Left ventricle myocardium inferior (tissue), 1 donor: ENCODE measurements at regions not wholly inside any gene's neighbourhood (a gene's known extent, or its start where the extent isn't known, plus 50 kb on each side); places are given as distances from the start of the nearest gene placed in this dataset.

Experiments used
- DNase-seq: peaks from one replicate; pipeline ENCODE4 v3.0.0-alpha.2; 2020
- H3K27ac ChIP-seq: fragments of 200-600 bp; replicated peaks from 2 replicates; pipeline ENCODE4 v1.8.0; 2021
- H3K27me3 ChIP-seq: fragments of 200-600 bp; 2 replicates; pipeline ENCODE4 v1.8.0; 2021; ENCODE audit warnings: low read depth
- H3K36me3 ChIP-seq: fragments of 200-600 bp; 2 replicates; pipeline ENCODE4 v1.8.0; 2021
- H3K4me1 ChIP-seq: fragments of 200-600 bp; 2 replicates; pipeline ENCODE4 v1.8.0; 2021
- H3K4me3 ChIP-seq: fragments of 200-600 bp; 2 replicates; pipeline ENCODE4 v1.8.0; 2021; ENCODE audit warnings: mild to moderate bottlenecking, moderate library complexity
- H3K9me3 ChIP-seq: fragments of 200-600 bp; replicated peaks from 2 replicates; pipeline ENCODE4 v1.8.0; 2021
- intact Hi-C: fragments of 100-400 bp; cut with micrococcal nuclease; formaldehyde crosslinking; loops from one replicate; pipeline ENCODE4 v1.11.0; 2022
- TF ChIP-seq, protein P1 (sequence below): fragments of 200-600 bp; IDR thresholded peaks from 2 replicates; pipeline ENCODE4 v1.8.0; 2021; ENCODE audit warnings: antibody characterized with exemption, mild to moderate bottlenecking, borderline replicate concordance
- donor health status: DM: no; HTN: yes; CAD: no; lungs with severe emphysema.

DNA sequence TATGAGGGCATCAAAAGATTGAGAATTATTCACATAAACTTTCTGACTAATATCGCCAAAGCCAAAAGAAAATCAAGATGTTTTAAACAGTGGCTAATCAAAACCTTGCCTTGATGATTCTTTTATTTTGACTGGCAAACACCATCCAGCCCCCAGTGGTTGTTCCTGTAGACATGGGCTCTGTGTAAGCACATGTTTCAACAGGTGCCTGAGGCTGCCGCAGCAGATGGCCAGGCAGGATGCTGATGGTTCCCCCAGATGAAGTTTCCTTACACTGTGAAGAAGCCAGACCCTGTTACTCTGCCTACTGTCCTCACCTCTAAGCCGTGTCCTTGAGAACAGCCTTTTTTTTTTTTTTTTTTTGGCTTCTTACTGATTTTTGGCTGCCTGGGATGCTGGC, 146.5 kb downstream of the RAB11FIP2 start:
- no peaks in the 10 kb centered on the region for H3K4me1 ChIP-seq
- H3K27me3 ChIP-seq: peaks cover 68% of the 10 kb centered on the region
- H3K36me3 ChIP-seq: no peaks in the 10 kb centered on the region
- H3K9me3 ChIP-seq: no peaks in the 10 kb centered on the region
- H3K4me3 ChIP-seq: no peak overlapping the region
- DNase-seq: no peak
- H3K27ac ChIP-seq: no peak overlapping the region
- TF ChIP-seq, protein P1, sequence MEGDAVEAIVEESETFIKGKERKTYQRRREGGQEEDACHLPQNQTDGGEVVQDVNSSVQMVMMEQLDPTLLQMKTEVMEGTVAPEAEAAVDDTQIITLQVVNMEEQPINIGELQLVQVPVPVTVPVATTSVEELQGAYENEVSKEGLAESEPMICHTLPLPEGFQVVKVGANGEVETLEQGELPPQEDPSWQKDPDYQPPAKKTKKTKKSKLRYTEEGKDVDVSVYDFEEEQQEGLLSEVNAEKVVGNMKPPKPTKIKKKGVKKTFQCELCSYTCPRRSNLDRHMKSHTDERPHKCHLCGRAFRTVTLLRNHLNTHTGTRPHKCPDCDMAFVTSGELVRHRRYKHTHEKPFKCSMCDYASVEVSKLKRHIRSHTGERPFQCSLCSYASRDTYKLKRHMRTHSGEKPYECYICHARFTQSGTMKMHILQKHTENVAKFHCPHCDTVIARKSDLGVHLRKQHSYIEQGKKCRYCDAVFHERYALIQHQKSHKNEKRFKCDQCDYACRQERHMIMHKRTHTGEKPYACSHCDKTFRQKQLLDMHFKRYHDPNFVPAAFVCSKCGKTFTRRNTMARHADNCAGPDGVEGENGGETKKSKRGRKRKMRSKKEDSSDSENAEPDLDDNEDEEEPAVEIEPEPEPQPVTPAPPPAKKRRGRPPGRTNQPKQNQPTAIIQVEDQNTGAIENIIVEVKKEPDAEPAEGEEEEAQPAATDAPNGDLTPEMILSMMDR: no peak
- intact Hi-C loops: no loop called here

DNA sequence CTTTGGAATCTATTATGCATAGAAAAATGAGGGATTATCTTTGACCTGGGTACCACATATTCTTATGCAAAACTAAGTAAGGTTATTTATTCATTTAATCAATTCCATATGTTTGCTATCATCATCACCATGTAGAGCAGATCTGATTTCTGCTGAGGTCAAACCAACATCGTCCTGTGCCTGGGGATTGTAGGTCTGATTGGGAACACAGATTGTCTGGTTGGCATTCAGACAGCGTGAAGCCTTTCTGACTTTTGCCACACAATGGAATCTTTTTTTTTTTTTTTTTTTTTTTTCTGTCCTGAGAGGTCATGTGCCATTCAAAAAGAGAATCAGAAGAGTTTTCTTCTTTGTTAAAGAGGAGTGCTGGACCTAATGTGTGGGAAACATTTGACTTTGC, 142.9 kb downstream of the RAB11FIP2 start:
- Histone ChIP-seq H3K27ac (no peak overlapping the region), H3K4me1 (no peaks in the 10 kb centered on the region), H3K9me3 (no peaks in the 10 kb centered on the region), H3K27me3 (peaks cover 58% of the 10 kb centered on the region), H3K36me3 (no peaks in the 10 kb centered on the region), H3K4me3 (no peak overlapping the region)
- no peak for DNase-seq
- intact Hi-C loops: no loop called here
- TF ChIP-seq, protein P1: no peak

DNA sequence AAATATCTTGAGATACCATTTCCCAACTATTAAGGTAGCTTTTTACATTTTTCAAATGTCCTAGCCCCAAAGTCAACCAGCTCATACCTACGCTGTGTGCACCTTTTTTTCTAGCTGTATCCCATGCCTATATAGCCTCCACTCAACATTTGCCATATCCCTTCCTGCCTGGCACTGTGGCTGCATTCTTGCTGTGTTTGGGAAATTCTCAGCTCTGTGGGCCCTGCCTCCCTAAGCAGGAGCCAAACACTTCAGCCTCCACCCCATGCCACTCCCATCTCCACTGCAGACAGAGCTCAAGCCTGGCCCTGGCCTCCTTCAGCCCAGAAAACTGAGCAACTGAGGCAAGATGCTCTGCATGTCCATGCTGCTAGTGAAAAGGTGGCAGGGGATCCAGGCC, 141.3 kb downstream of the RAB11FIP2 start:
- no peaks in the 10 kb centered on the region for H3K9me3 ChIP-seq
- H3K27ac ChIP-seq: no peak overlapping the region
- peaks cover 46% of the 10 kb centered on the region for H3K27me3 ChIP-seq
- no peaks in the 10 kb centered on the region for H3K4me1 ChIP-seq
- H3K4me3 ChIP-seq: no peak overlapping the region
- intact Hi-C loops: no loop called here
- no peak for DNase-seq
- H3K36me3 ChIP-seq: no peaks in the 10 kb centered on the region
- TF ChIP-seq, protein P1: no peak

DNA sequence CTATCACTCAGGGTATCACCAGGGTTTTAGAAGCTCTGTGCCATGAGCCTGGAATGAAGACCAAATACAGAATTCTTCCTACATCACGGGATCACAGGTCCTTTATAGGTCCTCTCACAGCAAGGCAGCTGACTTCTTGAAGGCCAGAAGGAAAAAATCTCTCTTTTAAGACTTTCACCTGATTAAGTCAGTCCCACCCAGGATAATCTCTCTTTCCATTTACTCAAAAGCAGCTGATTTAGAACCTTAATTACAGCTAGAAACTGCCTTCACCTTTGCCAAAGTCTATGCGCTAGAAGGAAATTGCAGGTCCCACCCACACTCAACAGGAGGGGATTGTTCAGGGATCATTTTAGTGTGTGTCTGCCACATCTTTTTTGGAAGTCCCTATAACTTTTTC, 135.1 kb downstream of the RAB11FIP2 start:
- Histone ChIP-seq H3K4me1 (no peaks in the 10 kb centered on the region), H3K27ac (no peak overlapping the region), H3K9me3 (no peaks in the 10 kb centered on the region), H3K36me3 (no peaks in the 10 kb centered on the region), H3K27me3 (peaks cover 29% of the 10 kb centered on the region), H3K4me3 (no peak overlapping the region)
- no peak for DNase-seq
- TF ChIP-seq, protein P1: no peak
- intact Hi-C loops: no loop called here

DNA sequence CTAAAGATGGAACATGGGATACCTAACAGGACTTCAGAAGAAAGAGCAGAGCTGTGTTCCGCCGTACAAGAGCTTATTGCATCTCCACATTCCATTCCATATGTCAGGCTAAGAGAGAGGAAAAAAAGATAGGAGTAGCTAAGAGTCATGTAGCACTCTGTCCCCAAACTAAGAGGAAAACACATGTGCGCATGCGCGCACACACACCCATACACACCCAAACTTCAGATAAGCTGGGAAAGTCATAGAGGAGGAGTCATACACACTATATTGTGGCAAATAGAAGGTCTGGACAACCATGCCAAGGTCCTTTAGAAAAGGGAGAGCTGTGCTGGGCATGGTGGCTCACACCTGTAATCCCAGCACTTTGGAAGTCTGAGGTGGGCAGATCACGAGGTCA, 132.4 kb downstream of the RAB11FIP2 start:
- Histone ChIP-seq H3K4me1 (no peaks in the 10 kb centered on the region), H3K4me3 (no peak overlapping the region), H3K27me3 (peaks cover 27% of the 10 kb centered on the region), H3K9me3 (no peaks in the 10 kb centered on the region), H3K27ac (no peak overlapping the region), H3K36me3 (no peaks in the 10 kb centered on the region)
- intact Hi-C loops: no loop called here
- DNase-seq: no peak
- TF ChIP-seq, protein P1: no peak

DNA sequence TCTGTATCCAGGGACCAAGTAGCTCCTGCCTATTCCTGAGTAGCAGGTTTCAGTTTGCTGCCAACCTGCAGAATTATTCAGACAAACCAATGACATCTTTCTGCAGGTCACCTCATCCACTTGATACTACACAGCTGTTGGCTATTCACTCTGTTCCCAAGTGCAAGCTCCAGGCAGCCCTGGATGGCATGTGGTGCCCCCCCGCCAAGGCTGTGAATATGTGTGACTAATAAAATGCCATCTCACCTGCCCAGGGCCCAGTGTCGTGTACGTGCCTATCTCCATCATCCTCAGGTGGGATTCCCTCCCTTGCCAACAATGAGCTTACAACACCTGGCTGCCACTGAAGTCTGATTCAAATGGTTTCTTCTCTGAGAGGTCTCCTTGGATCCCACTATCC, 125.8 kb downstream of the RAB11FIP2 start:
- Histone ChIP-seq H3K4me3 (no peak overlapping the region), H3K9me3 (no peaks in the 10 kb centered on the region), H3K4me1 (no peaks in the 10 kb centered on the region), H3K27me3 (peaks cover 20% of the 10 kb centered on the region), H3K36me3 (no peaks in the 10 kb centered on the region), H3K27ac (no peak overlapping the region)
- intact Hi-C loops: no loop called here
- no peak for DNase-seq
- TF ChIP-seq, protein P1: no peak
